Endothelial cell of umbilical vein (primary cell): ENCODE measurements at regions not wholly inside any gene's neighbourhood (a gene's known extent, or its start where the extent isn't known, plus 50 kb on each side); places are given as distances from the start of the nearest gene placed in this dataset.

Experiments
- BruUV-seq: library from RNA; stranded (reverse); fragments of 400-500 nt; replicated peaks from 2 replicates; lab custom pipeline; 2021; lab: Mats Ljungman, UMichigan
- CTCF ChIA-PET: fragments of 300-600, 350-600 bp; sonication (Branson Sonifier 250); formaldehyde crosslinking; loops from one replicate; lab custom pipeline; 2021; ENCODE audit warnings: antibody characterized with exemption, inconsistent platforms; lab: Charles Lee
- POLR2A ChIA-PET: fragments of 300-600, 350-600 bp; sonication (Branson Sonifier 250); formaldehyde crosslinking; loops from one replicate; lab custom pipeline; 2021; ENCODE audit warnings: antibody characterized with exemption, inconsistent platforms; lab: Charles Lee
- DNase-seq: peaks from one replicate; pipeline ENCODE4 v3.0.0-alpha.2; 2011; ENCODE audit warnings: low read depth, low spot score
- FAIRE-seq: peaks from 2 replicates; lab custom pipeline; 2011; peaks lifted over from hg19 to GRCh38; lab: Jason Lieb, UNC
- H2AFZ ChIP-seq: 2 replicates; pipeline ENCODE4 v1.6.0; 2012; ENCODE audit warnings: low read depth, low read length, control low read depth, inconsistent platforms
- H3K27ac ChIP-seq: 2 replicates; pipeline ENCODE4 v1.5.1; 2011; ENCODE audit warnings: low read depth, mild to moderate bottlenecking, control low read depth, low read length, moderate library complexity; ENCODE audit not compliant: insufficient read depth
- H3K27me3 ChIP-seq, 2 experiments: 2 replicates each; pipeline versions ENCODE4 v1.6.0 to v1.6.1; 2011; ENCODE audit warnings: low read length in 2 of 2, mixed read lengths in 1 of 2; ENCODE audit not compliant: control insufficient read depth in 2 of 2, insufficient read depth in 2 of 2
- H3K36me3 ChIP-seq, 2 experiments: 2 replicates in 1 of 2; 3 replicates in 1 of 2; pipeline ENCODE4 v1.5.1; 2011; ENCODE audit warnings: low read length in 2 of 2, mild to moderate bottlenecking in 1 of 2, moderate library complexity in 1 of 2; ENCODE audit not compliant: control insufficient read depth in 2 of 2, insufficient read depth in 2 of 2; ENCODE audit errors: extremely low read depth in 1 of 2
- H3K4me1 ChIP-seq: 3 replicates; pipeline ENCODE4 v1.5.1; 2011; ENCODE audit warnings: mild to moderate bottlenecking, low read length; ENCODE audit not compliant: control insufficient read depth, insufficient read depth; ENCODE audit errors: extremely low read depth
- H3K4me2 ChIP-seq: 2 replicates; pipeline ENCODE4 v1.6.1; 2011; ENCODE audit warnings: low read length, control low read depth, mixed read lengths; ENCODE audit not compliant: insufficient read depth
- H3K4me3 ChIP-seq, 3 experiments: fragments of 200-600 bp in 1 of 3; sonication (generic), shearing (Covaris generic) in 1 of 3; replicated peaks in 1 of 3; 2 replicates each; pipeline ENCODE4 v1.5.1; 2011 to 2016; ENCODE audit warnings: control low read depth in 3 of 3, low read length in 3 of 3, mild to moderate bottlenecking in 2 of 3, inconsistent platforms in 1 of 3, low read depth in 1 of 3, moderate library complexity in 1 of 3; ENCODE audit not compliant: insufficient read depth in 1 of 3
- H3K79me2 ChIP-seq: 2 replicates; pipeline ENCODE4 v1.6.0; 2012; ENCODE audit warnings: low read length, inconsistent platforms; ENCODE audit not compliant: control insufficient read depth, insufficient read depth
- H3K9ac ChIP-seq: replicated peaks from 2 replicates; pipeline ENCODE3; 2011; ENCODE audit warnings: low read length, control low read depth; ENCODE audit not compliant: insufficient read depth; ENCODE audit errors: extremely low read depth
- H3K9me1 ChIP-seq: replicated peaks from 3 replicates; pipeline ENCODE4 v1.6.0; 2011; ENCODE audit warnings: mild to moderate bottlenecking, low read length; ENCODE audit not compliant: control insufficient read depth, insufficient read depth; ENCODE audit errors: extremely low read depth
- H3K9me3 ChIP-seq: replicated peaks from 2 replicates; pipeline ENCODE4 v1.5.1; 2012; ENCODE audit warnings: low read length, inconsistent platforms; ENCODE audit not compliant: control insufficient read depth, insufficient read depth
- H4K20me1 ChIP-seq: replicated peaks from 2 replicates; pipeline ENCODE3; 2011; ENCODE audit warnings: mild to moderate bottlenecking, low read length; ENCODE audit not compliant: control insufficient read depth, insufficient read depth; ENCODE audit errors: extremely low read depth
- EZH2 ChIP-seq: IDR thresholded peaks from 2 replicates; pipeline ENCODE4 v1.6.1; 2012; ENCODE audit warnings: borderline replicate concordance, low read depth, mild to moderate bottlenecking, moderate library complexity, low read length, inconsistent platforms; ENCODE audit not compliant: severe bottlenecking
- FOS ChIP-seq: IDR thresholded peaks from 2 replicates; pipeline ENCODE4 v1.6.1; 2011; ENCODE audit warnings: mild to moderate bottlenecking, low read length, moderate library complexity, borderline replicate concordance; ENCODE audit not compliant: insufficient read depth
- GATA2 ChIP-seq: IDR thresholded peaks from 2 replicates; pipeline ENCODE4 v1.7.0; 2011; ENCODE audit warnings: low read depth, mild to moderate bottlenecking, moderate library complexity, mixed read lengths, low read length; ENCODE audit not compliant: insufficient read length, insufficient read depth
- JUN ChIP-seq: IDR thresholded peaks from 2 replicates; pipeline ENCODE4 v1.6.1; 2011; ENCODE audit warnings: borderline replicate concordance, low read depth; ENCODE audit not compliant: insufficient read length, insufficient read depth
- MYC ChIP-seq: IDR thresholded peaks from one replicate; pipeline ENCODE4 v1.6.1; 2011; ENCODE audit warnings: mild to moderate bottlenecking, low read depth, low read length
- POLR2A ChIP-seq: IDR thresholded peaks from 2 replicates; pipeline ENCODE4 v1.6.1; 2012; ENCODE audit warnings: low read depth, mild to moderate bottlenecking, control low read depth, low read length
- POLR2AphosphoS5 ChIP-seq: IDR thresholded peaks from 2 replicates; pipeline ENCODE4 v1.6.1; 2012; ENCODE audit warnings: low read depth, mild to moderate bottlenecking, control low read depth, low read length, moderate library complexity; ENCODE audit not compliant: insufficient read depth
- dilution Hi-C: fragments of 300-500 bp; cut with MboI; formaldehyde crosslinking; loops from one replicate; pipeline ENCODE4 v1.15.0; 2019; ENCODE audit warnings: low sequenced_read_pairs; ENCODE audit not compliant: extremely low pct_ligation_motif_present
- intact Hi-C: fragments of 100-400 bp; cut with micrococcal nuclease; formaldehyde crosslinking; loops from one replicate; pipeline ENCODE4 v1.10.0; 2022
- TF ChIP-seq, protein P1 (sequence below), 2 donors: IDR thresholded peaks; 1 replicate in 1 of 2; 2 replicates in 1 of 2; pipeline ENCODE4 v1.5.1; 2011; ENCODE audit warnings: low read length in 2 of 2, mild to moderate bottlenecking in 2 of 2, moderate library complexity in 2 of 2, control low read depth in 1 of 2, inconsistent platforms in 1 of 2, low read depth in 1 of 2; ENCODE audit not compliant: insufficient read depth in 1 of 2; ENCODE audit errors: extremely low read depth in 1 of 2
- TF ChIP-seq, protein P2 (sequence below): IDR thresholded peaks from 2 replicates; pipeline ENCODE4 v1.6.1; 2011; ENCODE audit not compliant: insufficient read depth, insufficient read length

DNA sequence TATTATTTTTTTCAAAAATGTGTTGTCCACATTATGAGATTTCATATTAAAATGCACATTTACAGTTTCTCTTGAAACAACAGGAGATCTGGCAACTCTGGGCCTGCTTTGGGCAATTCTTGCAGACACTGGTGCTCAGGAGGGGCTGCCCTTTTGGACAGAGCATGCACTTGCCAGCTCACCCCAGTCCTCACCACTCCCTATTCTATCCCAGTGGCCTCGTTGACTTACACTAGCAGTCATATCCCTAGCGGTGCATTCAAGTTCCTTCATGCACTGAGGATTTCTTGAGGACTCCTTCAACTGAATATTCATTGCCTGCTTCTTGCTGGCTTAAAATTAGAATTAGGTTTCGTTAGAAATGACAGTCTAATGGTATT lies 87.9 kb upstream of the FHL2 start:
- H3K4me2 ChIP-seq = no peak overlapping the region
- CTCF ChIA-PET = no interaction called here

More for the DNA sequence above, 87.9 kb upstream of the FHL2 start:
- no peak for FAIRE-seq
- no peaks in the 10 kb centered on the region for H3K79me2 ChIP-seq
- dilution Hi-C loops = no loop called here
- H3K4me3 ChIP-seq = no peak overlapping the region
- intact Hi-C loops = no loop called here
- TF ChIP-seq MYC = no peak
- TF ChIP-seq, protein P1, sequence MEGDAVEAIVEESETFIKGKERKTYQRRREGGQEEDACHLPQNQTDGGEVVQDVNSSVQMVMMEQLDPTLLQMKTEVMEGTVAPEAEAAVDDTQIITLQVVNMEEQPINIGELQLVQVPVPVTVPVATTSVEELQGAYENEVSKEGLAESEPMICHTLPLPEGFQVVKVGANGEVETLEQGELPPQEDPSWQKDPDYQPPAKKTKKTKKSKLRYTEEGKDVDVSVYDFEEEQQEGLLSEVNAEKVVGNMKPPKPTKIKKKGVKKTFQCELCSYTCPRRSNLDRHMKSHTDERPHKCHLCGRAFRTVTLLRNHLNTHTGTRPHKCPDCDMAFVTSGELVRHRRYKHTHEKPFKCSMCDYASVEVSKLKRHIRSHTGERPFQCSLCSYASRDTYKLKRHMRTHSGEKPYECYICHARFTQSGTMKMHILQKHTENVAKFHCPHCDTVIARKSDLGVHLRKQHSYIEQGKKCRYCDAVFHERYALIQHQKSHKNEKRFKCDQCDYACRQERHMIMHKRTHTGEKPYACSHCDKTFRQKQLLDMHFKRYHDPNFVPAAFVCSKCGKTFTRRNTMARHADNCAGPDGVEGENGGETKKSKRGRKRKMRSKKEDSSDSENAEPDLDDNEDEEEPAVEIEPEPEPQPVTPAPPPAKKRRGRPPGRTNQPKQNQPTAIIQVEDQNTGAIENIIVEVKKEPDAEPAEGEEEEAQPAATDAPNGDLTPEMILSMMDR (IDR thresholded peaks at IDR 0.05; ENCODE audit: extremely low read depth in 1 of 2, insufficient read depth in 1 of 2, low read depth in 1 of 2, low read length in 2 of 2) = no peak
- no peak for TF ChIP-seq POLR2AphosphoS5
- no peak for TF ChIP-seq POLR2A
- TF ChIP-seq JUN = no peak
- no peak for TF ChIP-seq EZH2
- no peak for TF ChIP-seq GATA2
- TF ChIP-seq, protein P2, sequence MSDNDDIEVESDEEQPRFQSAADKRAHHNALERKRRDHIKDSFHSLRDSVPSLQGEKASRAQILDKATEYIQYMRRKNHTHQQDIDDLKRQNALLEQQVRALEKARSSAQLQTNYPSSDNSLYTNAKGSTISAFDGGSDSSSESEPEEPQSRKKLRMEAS = no peak
- no peak for TF ChIP-seq FOS
- no TSS peak for BruUV-seq
- H3K4me1 ChIP-seq = no peaks in the 10 kb centered on the region
- H3K27ac ChIP-seq = no peak overlapping the region
- H3K36me3 ChIP-seq = no peaks in the 10 kb centered on the region
- no peaks in the 10 kb centered on the region for H4K20me1 ChIP-seq
- no peaks in the 10 kb centered on the region for H3K9me3 ChIP-seq
- H3K9ac ChIP-seq = no peak overlapping the region
- no peak for DNase-seq
- no peaks in the 10 kb centered on the region for H3K9me1 ChIP-seq
- POLR2A ChIA-PET = no interaction called here
- no peak overlapping the region for H2AFZ ChIP-seq
- peaks cover 5 to 7% of the 10 kb centered on the region in 2 experiments for H3K27me3 ChIP-seq
